Fibroblast of the aortic adventitia (primary cell): ENCODE measurements at regions not wholly inside any gene's neighbourhood (a gene's known extent, or its start where the extent isn't known, plus 50 kb on each side); places are given as distances from the start of the nearest gene placed in this dataset.

Experiments used
- DNase-seq: peaks from one replicate; pipeline ENCODE4 v3.0.0-alpha.2; 2010; ENCODE audit warnings: low read depth
- H3K4me3 ChIP-seq: 2 replicates; pipeline ENCODE4 v1.5.1; 2011; ENCODE audit warnings: low read depth, mild to moderate bottlenecking, control low read depth, low read length, moderate library complexity
- CTCF ChIP-seq: IDR thresholded peaks from 2 replicates; pipeline ENCODE4 v1.5.1; 2011; ENCODE audit warnings: mild to moderate bottlenecking, low read length, control low read depth, inconsistent platforms; ENCODE audit not compliant: insufficient read depth

GRCh38 chr1:90186506-90187322 lies 191.8 kb downstream of the ZNF326 start:
- H3K4me3 ChIP-seq: no peak overlapping the region
- no peak for DNase-seq
- TF ChIP-seq CTCF: no peak

- DNase-seq: no peak
- no peak for TF ChIP-seq CTCF
- H3K4me3 ChIP-seq: no peak overlapping the region
These were observed 181.6 kb downstream of the ZNF326 start for GRCh38 chr1:90176530-90176929.

GRCh38 chr1:90175490-90176167 lies 180.7 kb downstream of the ZNF326 start:
- no peak overlapping the region for H3K4me3 ChIP-seq
- no peak for TF ChIP-seq CTCF
- no peak for DNase-seq

- no peak overlapping the region for H3K4me3 ChIP-seq
- no peak for TF ChIP-seq CTCF
- DNase-seq: no peak
These were observed 179.3 kb downstream of the ZNF326 start for GRCh38 chr1:90174246-90174645.

- TF ChIP-seq CTCF: no peak
- H3K4me3 ChIP-seq: no peak overlapping the region
- no peak for DNase-seq
These were observed 167.3 kb downstream of the ZNF326 start for GRCh38 chr1:90162216-90162615.

GRCh38 chr1:90161625-90162024 lies 166.7 kb downstream of the ZNF326 start:
- no peak overlapping the region for H3K4me3 ChIP-seq
- TF ChIP-seq CTCF: no peak
- no peak for DNase-seq
